ENCODE measurements at regions not wholly inside any gene's neighbourhood (a gene's known extent, or its start where the extent isn't known, plus 50 kb on each side); places are given as distances from the start of the nearest gene placed in this dataset.

- no peak for DNase-seq
Observed at GRCh38 chr7:109945820-109946518, 1145.0 kb upstream of the LRRN3 start.

GRCh38 chr7:109950256-109950655, 1140.7 kb upstream of the LRRN3 start:
- no peak for DNase-seq

GRCh38 chr7:109950821-109951564, 1139.9 kb upstream of the LRRN3 start:
- DNase-seq, result no peak

GRCh38 chr7:109951565-109951928, 1139.4 kb upstream of the LRRN3 start:
- DNase-seq, result no peak

- DNase-seq, result no peak
Observed at GRCh38 chr7:109955986-109956385, 1134.9 kb upstream of the LRRN3 start.

- no peak for DNase-seq
Observed at GRCh38 chr7:109956916-109957315, 1134.0 kb upstream of the LRRN3 start.

GRCh38 chr7:109963741-109964140, 1127.2 kb upstream of the LRRN3 start:
- no peak for DNase-seq

- no peak for DNase-seq
Observed at GRCh38 chr7:109964780-109965179, 1126.1 kb upstream of the LRRN3 start.

- no peak for DNase-seq
Observed at GRCh38 chr7:109967406-109967805, 1123.5 kb upstream of the LRRN3 start.

- no peak for DNase-seq
Observed at GRCh38 chr7:109983618-109984017, 1107.3 kb upstream of the LRRN3 start.

- DNase-seq, result no peak
Observed at GRCh38 chr7:109984729-109985128, 1106.2 kb upstream of the LRRN3 start.

GRCh38 chr7:109986701-109987100, 1104.2 kb upstream of the LRRN3 start:
- no peak for DNase-seq

GRCh38 chr7:109996411-109996810, 1094.5 kb upstream of the LRRN3 start:
- no peak for DNase-seq

GRCh38 chr7:109996927-109997326, 1094.0 kb upstream of the LRRN3 start:
- DNase-seq, result no peak

GRCh38 chr7:109997837-109998236, 1093.1 kb upstream of the LRRN3 start:
- no peak for DNase-seq

GRCh38 chr7:110001254-110001938, 1089.5 kb upstream of the LRRN3 start:
- DNase-seq, result no peak

- DNase-seq, result no peak
Observed at GRCh38 chr7:110003827-110004226, 1087.1 kb upstream of the LRRN3 start.

GRCh38 chr7:110007320-110008063, 1083.4 kb upstream of the LRRN3 start:
- DNase-seq, result no peak

- no peak for DNase-seq
Observed at GRCh38 chr7:110010359-110010758, 1080.6 kb upstream of the LRRN3 start.

- no peak for DNase-seq
Observed at GRCh38 chr7:110017405-110017804, 1073.5 kb upstream of the LRRN3 start.

GRCh38 chr7:110027385-110027784, 1063.5 kb upstream of the LRRN3 start:
- DNase-seq, result no peak

GRCh38 chr7:110043519-110043918, 1047.4 kb upstream of the LRRN3 start:
- DNase-seq, result no peak

GRCh38 chr7:110050785-110051184, 1040.1 kb upstream of the LRRN3 start:
- no peak for DNase-seq
